Keratinocyte (primary cell): ENCODE measurements at regions not wholly inside any gene's neighbourhood (a gene's known extent, or its start where the extent isn't known, plus 50 kb on each side); places are given as distances from the start of the nearest gene placed in this dataset.

ENCODE experiments used
- DNase-seq: peaks from one replicate; pipeline ENCODE4 v3.0.0-alpha.2; 2011; ENCODE audit warnings: low read depth, missing footprints, low spot score
- FAIRE-seq: peaks from 2 replicates; lab custom pipeline; 2011; peaks lifted over from hg19 to GRCh38; lab: Jason Lieb, UNC
- H2AFZ ChIP-seq: 2 replicates; pipeline ENCODE4 v1.6.0; 2012; ENCODE audit warnings: low read length, control low read depth, inconsistent platforms; ENCODE audit not compliant: control insufficient read depth
- H3K27ac ChIP-seq: 2 replicates; pipeline ENCODE4 v1.5.1; 2011; ENCODE audit warnings: low read length; ENCODE audit not compliant: control insufficient read depth, insufficient read depth
- H3K27me3 ChIP-seq: 3 replicates; pipeline ENCODE4 v1.6.0; 2011; ENCODE audit warnings: low read length; ENCODE audit not compliant: control insufficient read depth, insufficient read depth; ENCODE audit errors: extremely low read depth
- H3K36me3 ChIP-seq, 2 experiments: 2 replicates in 1 of 2; 3 replicates in 1 of 2; pipeline ENCODE4 v1.5.1; 2011; ENCODE audit warnings: low read length in 2 of 2, mild to moderate bottlenecking in 1 of 2; ENCODE audit not compliant: control insufficient read depth in 2 of 2, insufficient read depth in 2 of 2; ENCODE audit errors: extremely low read depth in 1 of 2
- H3K4me1 ChIP-seq: 3 replicates; pipeline ENCODE4 v1.5.1; 2011; ENCODE audit warnings: low read length; ENCODE audit not compliant: control insufficient read depth, insufficient read depth; ENCODE audit errors: extremely low read depth
- H3K4me2 ChIP-seq: 3 replicates; pipeline ENCODE4 v1.6.0; 2011; ENCODE audit warnings: low read depth, low read length; ENCODE audit not compliant: control insufficient read depth, insufficient read depth; ENCODE audit errors: extremely low read depth
- H3K4me3 ChIP-seq, 3 experiments: fragments of 200-600 bp in 1 of 3; sonication (generic) in 1 of 3; 2 replicates in 2 of 3; 3 replicates in 1 of 3; pipeline ENCODE4 v1.5.1; 2011 to 2016; ENCODE audit warnings: low read length in 3 of 3, mild to moderate bottlenecking in 3 of 3, control low read depth in 2 of 3, inconsistent platforms in 1 of 3, low read depth in 1 of 3, mixed read lengths in 1 of 3, mixed run types in 1 of 3, moderate library complexity in 1 of 3; ENCODE audit not compliant: control insufficient read depth in 2 of 3, insufficient read depth in 2 of 3; ENCODE audit errors: extremely low read depth in 1 of 3
- H3K79me2 ChIP-seq: 2 replicates; pipeline ENCODE4 v1.6.0; 2012; ENCODE audit warnings: low read length; ENCODE audit not compliant: control insufficient read depth, insufficient read depth
- H3K9ac ChIP-seq: 3 replicates; pipeline ENCODE4 v1.6.0; 2011; ENCODE audit warnings: low read length; ENCODE audit not compliant: control insufficient read depth, insufficient read depth; ENCODE audit errors: extremely low read depth
- H3K9me1 ChIP-seq: 3 replicates; pipeline ENCODE4 v1.6.0; 2011; ENCODE audit warnings: low read length; ENCODE audit not compliant: control insufficient read depth, insufficient read depth; ENCODE audit errors: extremely low read depth
- H3K9me3 ChIP-seq: 2 replicates; pipeline ENCODE4 v1.5.1; 2012; ENCODE audit warnings: low read depth, low read length; ENCODE audit not compliant: control insufficient read depth
- H4K20me1 ChIP-seq: 3 replicates; pipeline ENCODE4 v1.6.0; 2011; ENCODE audit warnings: low read length; ENCODE audit not compliant: control insufficient read depth, insufficient read depth; ENCODE audit errors: extremely low read depth
- EZH2 ChIP-seq: IDR thresholded peaks from one replicate; pipeline ENCODE4 v1.6.1; 2012; ENCODE audit warnings: inconsistent platforms, mild to moderate bottlenecking, low read length, moderate library complexity
- dilution Hi-C: fragments of 300-500 bp; cut with MboI; formaldehyde crosslinking; loops from one replicate; pipeline ENCODE4 v1.7.0; 2020; ENCODE audit warnings: low sequenced_read_pairs; ENCODE audit not compliant: extremely low pct_ligation_motif_present
- TF ChIP-seq, protein P1 (sequence below), 3 experiments: IDR thresholded peaks in 1 of 3; conservative IDR thresholded peaks in 1 of 3; optimal IDR thresholded peaks in 1 of 3; 2 replicates in 2 of 3; 3 replicates in 1 of 3; pipeline versions ENCODE3 to v1.5.1; 2011; ENCODE audit warnings: low read length in 3 of 3, mild to moderate bottlenecking in 3 of 3, moderate library complexity in 2 of 3, control low read depth in 1 of 3, inconsistent platforms in 1 of 3; ENCODE audit not compliant: insufficient read depth in 2 of 3; ENCODE audit errors: extremely low read depth in 1 of 3

DNA sequence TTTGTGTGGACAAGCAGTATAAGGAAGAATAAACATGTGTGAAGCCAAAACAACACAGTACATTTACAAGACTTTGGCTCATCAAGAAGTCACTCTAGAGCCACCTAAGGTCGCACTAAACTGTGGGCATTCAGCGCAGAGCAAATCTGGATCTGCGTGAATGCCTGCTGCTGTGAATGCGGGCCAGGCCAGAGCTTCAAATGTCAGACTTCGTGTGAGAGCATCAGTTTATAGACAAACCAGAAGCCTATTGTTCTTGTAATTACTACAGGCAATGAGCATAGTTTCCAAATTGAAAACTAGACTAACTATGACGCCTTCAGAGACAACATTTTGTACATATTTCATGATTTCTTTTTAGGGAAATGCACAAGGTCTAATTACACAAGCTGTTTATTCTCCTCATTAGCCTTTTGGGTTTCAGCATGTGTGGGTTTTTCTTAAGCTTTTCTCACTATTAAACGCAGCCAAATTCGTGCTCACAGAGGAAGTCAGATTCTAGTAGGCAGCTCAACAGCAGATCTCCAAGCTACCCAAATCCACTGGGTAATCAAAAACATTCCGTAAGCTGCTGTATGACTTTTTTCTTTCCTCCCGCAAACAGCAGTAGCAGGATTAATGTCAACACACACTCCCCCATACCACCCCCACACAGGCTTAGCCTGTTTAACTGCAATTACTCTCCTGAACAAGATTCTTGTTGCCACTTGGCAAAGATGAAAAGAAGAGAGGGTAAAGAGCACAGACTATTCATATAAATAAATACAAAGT is 84.5 kb upstream of the SETMAR start:
- TF ChIP-seq, protein P1, sequence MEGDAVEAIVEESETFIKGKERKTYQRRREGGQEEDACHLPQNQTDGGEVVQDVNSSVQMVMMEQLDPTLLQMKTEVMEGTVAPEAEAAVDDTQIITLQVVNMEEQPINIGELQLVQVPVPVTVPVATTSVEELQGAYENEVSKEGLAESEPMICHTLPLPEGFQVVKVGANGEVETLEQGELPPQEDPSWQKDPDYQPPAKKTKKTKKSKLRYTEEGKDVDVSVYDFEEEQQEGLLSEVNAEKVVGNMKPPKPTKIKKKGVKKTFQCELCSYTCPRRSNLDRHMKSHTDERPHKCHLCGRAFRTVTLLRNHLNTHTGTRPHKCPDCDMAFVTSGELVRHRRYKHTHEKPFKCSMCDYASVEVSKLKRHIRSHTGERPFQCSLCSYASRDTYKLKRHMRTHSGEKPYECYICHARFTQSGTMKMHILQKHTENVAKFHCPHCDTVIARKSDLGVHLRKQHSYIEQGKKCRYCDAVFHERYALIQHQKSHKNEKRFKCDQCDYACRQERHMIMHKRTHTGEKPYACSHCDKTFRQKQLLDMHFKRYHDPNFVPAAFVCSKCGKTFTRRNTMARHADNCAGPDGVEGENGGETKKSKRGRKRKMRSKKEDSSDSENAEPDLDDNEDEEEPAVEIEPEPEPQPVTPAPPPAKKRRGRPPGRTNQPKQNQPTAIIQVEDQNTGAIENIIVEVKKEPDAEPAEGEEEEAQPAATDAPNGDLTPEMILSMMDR (optimal IDR thresholded peaks at IDR 0.05 in 1 of 3, IDR thresholded peaks at IDR 0.05 in 1 of 3, conservative IDR thresholded peaks at IDR 0.05 in 1 of 3; ENCODE audit: extremely low read depth in 1 of 3, insufficient read depth in 2 of 3, low read length in 3 of 3): no peak
- TF ChIP-seq EZH2: no peak
- H3K79me2 ChIP-seq: no peaks in the 10 kb centered on the region
- H3K9me3 ChIP-seq: no peaks in the 10 kb centered on the region
- no peak overlapping the region for H3K4me3 ChIP-seq
- no peaks in the 10 kb centered on the region for H4K20me1 ChIP-seq
- H2AFZ ChIP-seq: no peak overlapping the region
- H3K9ac ChIP-seq: no peak overlapping the region
- dilution Hi-C loops: no loop called here
- no peaks in the 10 kb centered on the region for H3K27me3 ChIP-seq
- FAIRE-seq (no peak), DNase-seq (no peak)
- no peaks in the 10 kb centered on the region for H3K36me3 ChIP-seq
- no peaks in the 10 kb centered on the region for H3K9me1 ChIP-seq
- no peak overlapping the region for H3K27ac ChIP-seq
- H3K4me2 ChIP-seq: no peak overlapping the region
- no peaks in the 10 kb centered on the region for H3K4me1 ChIP-seq

DNA sequence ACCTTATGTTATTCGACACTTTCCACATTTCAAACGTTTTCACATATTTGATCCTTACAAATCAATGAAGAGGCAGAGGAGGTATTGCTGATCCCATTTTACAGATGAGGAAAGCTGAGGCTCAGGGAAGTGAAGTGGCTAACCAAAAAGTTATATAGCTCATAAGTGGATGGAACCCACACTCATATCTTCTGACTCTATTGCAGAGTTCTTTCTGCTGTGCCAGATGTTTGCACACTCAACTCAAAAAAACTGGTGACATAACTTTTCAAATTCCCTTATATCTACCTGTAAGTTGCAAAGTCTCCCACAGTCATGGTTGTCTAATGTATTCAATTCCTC is 84.0 kb upstream of the SETMAR start:
- TF ChIP-seq, protein P1 (optimal IDR thresholded peaks at IDR 0.05 in 1 of 3, IDR thresholded peaks at IDR 0.05 in 1 of 3, conservative IDR thresholded peaks at IDR 0.05 in 1 of 3; ENCODE audit: extremely low read depth in 1 of 3, insufficient read depth in 2 of 3, low read length in 3 of 3): no peak
- TF ChIP-seq EZH2: no peak
- Histone ChIP-seq H3K36me3 (no peaks in the 10 kb centered on the region), H4K20me1 (no peaks in the 10 kb centered on the region), H3K9ac (no peak overlapping the region), H3K4me1 (no peaks in the 10 kb centered on the region), H3K4me3 (no peak overlapping the region), H3K27me3 (no peaks in the 10 kb centered on the region), H2AFZ (no peak overlapping the region), H3K4me2 (no peak overlapping the region), H3K27ac (no peak overlapping the region), H3K9me1 (no peaks in the 10 kb centered on the region), H3K9me3 (no peaks in the 10 kb centered on the region), H3K79me2 (no peaks in the 10 kb centered on the region)
- dilution Hi-C loops: no loop called here
- DNase-seq (no peak), FAIRE-seq (no peak)
